Colon (tissue), 2 donors: ENCODE measurements at regions not wholly inside any gene's neighbourhood (a gene's known extent, or its start where the extent isn't known, plus 50 kb on each side); places are given as distances from the start of the nearest gene placed in this dataset.

ENCODE experiments used
- FAIRE-seq: peaks from 2 replicates; lab custom pipeline; 2012; peaks lifted over from hg19 to GRCh38; lab: Jason Lieb, UNC
- donor health status: control.
- donor health status: control.

- no peak for FAIRE-seq
Measured at GRCh38 chr7:45980973-45981372, 59.9 kb upstream of the IGFBP3 start.

GRCh38 chr7:45980181-45980905 is 59.3 kb upstream of the IGFBP3 start:
- FAIRE-seq: no peak

DNA sequence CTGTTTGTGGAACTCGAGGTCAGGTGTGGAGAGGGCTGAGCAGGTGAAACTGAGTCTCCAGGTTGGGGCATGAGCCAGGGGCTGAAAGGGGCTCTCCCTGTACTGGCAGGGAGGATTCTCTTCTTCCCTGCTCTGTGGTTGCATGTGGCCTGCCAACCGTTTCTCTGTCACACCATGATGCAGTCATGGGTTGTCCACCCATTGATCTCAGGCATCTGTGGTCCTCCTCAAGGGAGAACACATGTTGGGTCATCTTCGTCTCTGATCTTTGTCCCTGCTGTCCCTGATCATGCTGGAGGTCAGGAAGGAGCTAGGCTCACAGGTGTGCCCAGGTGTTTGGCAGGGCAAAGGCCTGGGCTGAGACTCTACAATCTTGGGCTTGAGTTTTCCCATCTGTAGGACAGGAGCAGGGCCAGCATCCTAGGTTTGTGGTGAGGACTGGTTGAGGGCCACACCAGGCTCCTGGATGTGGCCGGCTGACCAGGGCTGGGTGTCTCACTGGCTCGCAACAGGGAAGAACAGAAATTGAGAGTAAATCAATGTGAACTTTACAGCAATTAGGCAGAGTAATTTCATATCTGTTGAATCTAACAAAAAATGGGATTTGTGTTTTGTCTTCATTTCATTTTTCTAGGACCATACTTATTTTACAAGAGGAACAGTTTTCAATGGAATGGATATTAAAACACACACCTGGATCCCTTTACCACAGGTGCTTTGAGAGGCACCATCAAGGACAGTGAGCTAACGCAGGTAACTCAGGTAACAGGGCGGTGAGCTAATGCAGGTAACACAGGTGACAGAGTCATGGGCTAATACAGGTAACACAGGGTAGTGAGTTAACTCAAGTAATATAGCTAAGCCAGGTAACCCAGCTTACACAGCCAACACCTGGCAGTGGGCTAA is 58.5 kb upstream of the IGFBP3 start:
- FAIRE-seq: no peak

- FAIRE-seq: no peak
Measured at GRCh38 chr7:45978731-45979211, 57.7 kb upstream of the IGFBP3 start.

GRCh38 chr7:45978010-45978681 is 57.1 kb upstream of the IGFBP3 start:
- FAIRE-seq: no peak

DNA sequence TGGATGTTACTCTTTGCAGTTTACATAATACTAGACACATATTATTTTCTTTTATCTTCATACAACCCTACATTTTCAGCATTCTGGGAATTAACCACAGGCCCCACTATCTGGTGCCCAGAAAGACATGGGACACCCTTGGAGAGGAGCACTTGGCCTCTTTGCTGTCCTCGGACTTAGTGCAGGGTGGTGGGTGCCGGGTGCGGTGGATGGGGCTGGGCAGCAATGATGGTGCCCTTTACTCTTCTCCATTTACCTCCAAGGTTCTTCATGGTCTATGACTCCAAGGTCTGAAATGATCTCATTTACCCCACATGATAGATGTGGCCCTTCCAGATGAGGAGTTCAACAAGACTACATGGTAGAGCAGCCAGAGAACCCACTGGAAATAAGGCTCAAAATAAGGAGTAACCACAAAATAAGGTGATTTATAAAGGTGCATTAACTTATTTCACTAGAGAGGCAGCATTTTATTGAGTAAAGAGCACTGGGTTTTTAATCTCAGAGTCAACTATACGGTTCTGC is 56.2 kb upstream of the IGFBP3 start:
- FAIRE-seq: no peak

DNA sequence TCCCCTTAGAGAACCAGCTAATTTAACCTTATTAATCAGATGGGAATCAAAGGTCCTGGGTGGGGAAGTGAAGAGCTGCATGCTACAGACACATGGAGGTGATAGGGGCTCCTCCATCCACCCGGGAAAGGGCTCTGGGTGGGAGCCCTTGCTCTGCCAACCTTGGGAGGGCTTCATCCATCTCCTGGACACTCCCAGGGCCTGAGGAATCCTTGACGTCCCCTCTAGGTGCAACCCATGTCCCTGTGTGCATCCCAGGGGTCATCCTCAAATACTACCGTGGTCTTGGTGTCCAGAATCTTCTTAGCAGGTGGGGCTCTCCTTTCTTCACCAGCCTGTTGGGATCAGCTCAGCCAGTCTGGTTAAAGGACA is 55.4 kb upstream of the IGFBP3 start:
- no peak for FAIRE-seq

DNA sequence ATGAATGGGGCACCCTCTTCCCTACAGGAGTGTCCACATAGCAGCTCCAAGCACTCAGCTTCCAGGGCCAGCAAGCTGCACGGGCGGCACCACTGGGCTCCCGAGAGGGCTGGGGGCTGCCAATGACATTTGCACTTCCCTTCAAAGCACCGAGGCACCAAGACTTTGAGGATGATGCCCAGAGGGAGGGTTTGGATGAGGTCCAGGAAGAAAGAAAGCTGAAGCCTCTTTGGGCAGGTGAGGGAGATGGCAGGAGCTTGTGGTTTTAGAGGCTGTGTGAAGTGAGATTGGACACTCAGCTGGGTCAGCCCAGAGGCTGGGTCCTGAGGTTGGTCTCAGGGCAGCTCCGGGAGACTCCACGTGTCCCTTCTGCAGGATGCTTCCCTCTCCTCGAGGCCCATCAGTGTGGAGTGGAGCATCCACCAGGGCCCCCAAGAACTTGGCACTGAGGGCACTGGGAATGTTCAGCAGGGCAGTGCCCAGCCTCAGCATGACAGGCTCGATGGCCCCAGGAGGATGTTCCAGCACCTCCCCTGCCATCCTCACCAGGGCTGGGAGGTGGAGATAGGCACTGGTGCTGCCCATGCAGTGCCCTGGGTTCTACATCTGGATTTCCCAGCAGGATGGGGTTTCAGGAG is 54.9 kb upstream of the IGFBP3 start:
- no peak for FAIRE-seq

DNA sequence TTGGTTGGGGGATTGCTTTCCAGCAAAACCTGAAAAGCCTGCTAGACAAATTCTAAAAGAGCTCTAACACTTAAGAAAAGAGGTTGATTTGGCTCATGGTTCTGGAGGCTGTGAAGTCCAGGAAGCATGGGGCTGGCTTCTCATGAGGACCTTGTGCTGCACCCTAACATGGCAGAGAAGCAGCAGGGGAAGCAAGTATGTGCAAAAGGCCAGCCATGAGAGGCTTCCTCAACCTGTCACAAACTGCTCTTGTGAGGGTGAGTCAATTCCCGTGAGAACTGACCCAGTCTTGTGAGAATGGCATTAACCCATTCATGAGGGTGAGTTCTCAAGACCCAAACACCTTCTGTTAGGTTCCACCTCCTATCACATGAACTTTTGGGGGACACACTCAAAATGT is 54.3 kb upstream of the IGFBP3 start:
- FAIRE-seq: no peak

GRCh38 chr7:45974540-45975360 is 53.7 kb upstream of the IGFBP3 start:
- no peak for FAIRE-seq

GRCh38 chr7:45973725-45974532 is 52.9 kb upstream of the IGFBP3 start:
- FAIRE-seq: no peak

DNA sequence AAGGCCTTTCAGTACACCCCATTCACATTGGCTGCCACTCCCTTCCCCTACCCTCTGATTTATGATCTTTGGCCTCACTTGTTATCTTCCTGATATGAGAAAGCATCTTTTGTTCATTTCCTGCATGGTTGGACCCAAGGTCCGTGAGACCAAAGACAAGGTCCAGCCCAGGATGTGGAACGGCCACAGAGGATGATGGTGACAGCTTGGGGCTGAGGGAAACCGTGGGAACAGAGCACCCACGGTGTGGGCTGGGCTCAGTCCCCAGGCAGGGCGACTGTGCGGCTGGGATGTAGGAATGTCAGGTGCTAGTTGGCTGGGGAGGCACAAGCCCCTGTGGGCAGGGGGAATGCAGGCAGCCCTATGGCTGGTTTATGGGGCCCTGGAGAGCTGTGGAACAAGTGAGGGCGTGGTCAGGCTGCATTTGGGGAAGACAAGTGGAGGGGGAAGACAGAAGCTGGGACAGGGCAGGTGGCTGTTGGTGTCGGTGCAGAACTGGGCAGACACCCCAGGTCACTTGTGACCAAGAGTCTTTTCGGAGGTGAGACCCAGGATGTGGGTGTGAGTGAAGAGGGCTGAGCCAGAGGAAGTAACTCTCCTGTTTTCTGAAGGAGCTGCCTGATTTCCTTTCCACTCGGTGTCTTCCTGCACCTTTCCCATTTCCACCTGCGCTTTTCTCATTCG is 51.7 kb upstream of the IGFBP3 start:
- FAIRE-seq: no peak

DNA sequence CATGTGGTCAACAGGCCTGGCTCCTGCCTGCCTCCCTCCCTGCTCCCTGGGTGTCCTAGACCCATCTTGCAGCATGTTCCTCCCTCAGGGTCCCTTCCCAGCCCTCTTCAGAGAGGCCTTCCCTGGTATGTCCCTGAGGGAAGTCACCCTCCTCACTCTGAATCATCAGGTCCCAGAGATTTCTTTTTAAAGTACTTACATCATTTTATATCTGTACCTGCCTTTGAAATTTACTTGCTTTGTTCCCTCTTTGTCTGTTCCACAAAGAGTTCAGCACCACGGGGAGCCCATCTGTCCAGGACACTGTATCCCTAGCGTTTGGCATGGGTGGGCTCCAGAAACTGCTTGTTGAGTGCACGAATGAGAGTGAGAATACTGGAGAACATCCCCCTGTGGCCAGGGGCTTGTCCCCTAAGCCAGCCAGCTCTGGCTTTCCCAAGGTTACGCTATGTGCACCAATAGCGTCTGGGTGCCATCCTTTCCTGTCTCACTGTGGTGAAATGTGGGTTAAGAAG is 50.6 kb upstream of the IGFBP3 start:
- no peak for FAIRE-seq

DNA sequence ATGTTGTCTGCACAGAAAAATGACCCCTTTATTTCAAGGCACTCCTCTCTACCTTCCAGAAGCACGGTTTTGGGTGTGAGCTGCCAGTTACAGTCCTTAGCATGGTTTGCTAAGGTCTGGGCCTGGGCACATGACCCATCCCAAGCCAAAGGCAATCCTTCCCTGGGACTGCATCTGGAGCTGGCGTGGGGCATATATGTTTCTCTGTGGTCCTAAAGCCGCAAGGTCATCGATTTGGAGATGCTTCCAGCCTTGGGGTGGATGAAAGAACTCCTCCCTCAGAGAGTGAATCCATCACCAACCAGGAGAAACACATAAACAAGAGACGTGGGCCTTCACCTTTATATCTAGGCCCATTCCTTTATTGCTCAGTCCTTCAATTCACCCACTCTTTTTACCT is 50.1 kb upstream of the IGFBP3 start:
- FAIRE-seq: no peak
